BJ (cell line): ENCODE measurements at regions not wholly inside any gene's neighbourhood (a gene's known extent, or its start where the extent isn't known, plus 50 kb on each side); places are given as distances from the start of the nearest gene placed in this dataset.

Source experiments
- CTCF ChIA-PET: fragments of 350-600 bp; formaldehyde crosslinking; extraction: SDS; loops from one replicate; lab custom pipeline; 2021; ENCODE audit warnings: antibody characterized with exemption, inconsistent platforms; lab: Yijun Ruan, JAX
- POLR2A ChIA-PET: fragments of 300-600 bp; sonication (Branson Sonifier 250); formaldehyde crosslinking; extraction: SDS; loops from one replicate; lab custom pipeline; 2021; ENCODE audit warnings: antibody characterized with exemption; lab: Charles Lee
- DNase-seq: peaks from one replicate; pipeline ENCODE4 v3.0.0-alpha.2; 2011; ENCODE audit warnings: low read depth
- H3K27me3 ChIP-seq: 2 replicates; pipeline ENCODE4 v1.6.0; 2011; ENCODE audit warnings: low read length; ENCODE audit not compliant: control insufficient read depth, insufficient read depth
- H3K36me3 ChIP-seq: 2 replicates; pipeline ENCODE4 v1.5.1; 2011; ENCODE audit warnings: low read length; ENCODE audit not compliant: control insufficient read depth, insufficient read depth
- H3K4me3 ChIP-seq: 2 replicates; pipeline ENCODE4 v1.5.1; 2011; ENCODE audit warnings: low read depth, mild to moderate bottlenecking, control low read depth, low read length
- CTCF ChIP-seq: IDR thresholded peaks from 2 replicates; pipeline ENCODE4 v1.5.1; 2011; ENCODE audit warnings: low read depth, mild to moderate bottlenecking, control low read depth, inconsistent platforms, low read length, moderate library complexity; ENCODE audit not compliant: insufficient read depth

DNA sequence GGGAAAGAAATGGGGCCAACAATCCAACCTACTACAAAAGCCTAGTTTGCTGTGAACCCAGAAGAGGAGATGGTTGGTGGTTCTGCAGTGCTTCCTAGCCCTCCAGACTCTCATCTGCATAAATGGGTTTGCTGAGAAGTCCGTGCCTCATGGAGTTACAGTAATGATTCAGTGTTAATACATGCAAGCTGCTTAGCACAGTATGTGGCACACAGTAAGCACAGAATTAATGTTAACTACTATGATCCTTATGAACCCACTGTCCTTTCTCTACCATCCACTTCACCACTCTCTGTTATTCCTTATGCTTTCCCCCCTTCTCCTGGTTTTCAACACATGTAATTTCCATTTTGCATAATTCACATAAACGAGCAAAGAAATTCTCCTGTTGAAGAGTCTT, 100.0 kb downstream of the ACTBL2 start:
- ChIA-PET CTCF (interaction anchor here (1.1 to 1.5 kb wide), 3 partner anchors 13 to 117 kb away, joined by 3 to 6 read pairs (median 4); no protein-coding TSS in a partner anchor), POLR2A (no interaction called here)
- Histone ChIP-seq H3K27me3 (no peaks in the 10 kb centered on the region), H3K4me3 (no peak overlapping the region), H3K36me3 (no peaks in the 10 kb centered on the region)
- DNase-seq: no peak
- TF ChIP-seq CTCF: no peak

DNA sequence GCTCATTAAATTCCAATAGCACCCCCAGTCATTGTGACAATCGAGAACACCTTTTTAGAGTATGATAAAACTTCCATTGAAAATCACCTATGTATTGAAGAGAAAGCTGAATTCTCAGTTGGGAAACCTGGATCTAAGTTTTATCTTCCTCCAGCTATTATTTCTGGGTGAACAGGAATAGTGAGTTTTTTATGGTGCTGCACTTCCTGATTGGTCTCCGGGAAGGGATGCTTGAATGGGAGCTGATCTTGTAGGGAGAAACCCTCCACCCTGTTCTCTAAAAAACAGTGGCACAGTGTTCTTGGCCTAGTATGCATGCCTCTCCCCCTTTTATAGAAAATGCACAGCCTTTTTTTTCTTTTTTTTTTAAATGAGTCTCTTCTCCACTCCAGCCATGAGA, 112.2 kb downstream of the ACTBL2 start:
- TF ChIP-seq CTCF: no peak
- no peaks in the 10 kb centered on the region for H3K36me3 ChIP-seq
- CTCF ChIA-PET: interaction anchor here (0.7 to 1.3 kb wide), 2 partner anchors 13 to 76 kb away, joined by 3 read pairs; no protein-coding TSS in a partner anchor
- DNase-seq: no peak
- no peak overlapping the region for H3K4me3 ChIP-seq
- no peaks in the 10 kb centered on the region for H3K27me3 ChIP-seq
- POLR2A ChIA-PET: no interaction called here

DNA sequence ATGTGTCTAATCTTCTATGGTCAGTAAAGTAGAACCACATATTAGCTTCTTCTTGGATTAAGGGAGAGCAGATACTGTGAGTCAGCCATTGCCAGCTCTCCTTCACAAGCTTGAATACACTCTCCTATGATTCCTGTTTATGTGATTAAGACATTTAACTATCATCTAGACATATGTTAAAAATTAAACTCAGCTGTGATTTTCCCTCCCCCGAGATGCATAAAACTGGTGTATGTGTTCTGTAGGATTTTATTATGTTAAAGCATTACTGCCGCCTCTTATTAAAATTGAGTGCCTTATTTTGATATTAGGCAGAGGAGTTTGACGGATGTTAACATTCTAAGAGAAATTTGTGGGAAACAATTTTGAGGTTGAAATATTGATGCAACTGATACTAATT, 114.6 kb downstream of the ACTBL2 start:
- H3K27me3 ChIP-seq: no peaks in the 10 kb centered on the region
- no peak for TF ChIP-seq CTCF
- H3K36me3 ChIP-seq: no peaks in the 10 kb centered on the region
- no peak overlapping the region for H3K4me3 ChIP-seq
- DNase-seq: no peak
- POLR2A ChIA-PET: no interaction called here
- CTCF ChIA-PET: interaction anchor here (0.7 kb wide), 1 partner anchor 70 kb away, joined by 3 read pairs; no protein-coding TSS in a partner anchor

GRCh38 chr5:57366744-57367143, 115.9 kb downstream of the ACTBL2 start:
- Histone ChIP-seq H3K27me3 (no peaks in the 10 kb centered on the region), H3K4me3 (no peak overlapping the region), H3K36me3 (no peaks in the 10 kb centered on the region)
- no peak for TF ChIP-seq CTCF
- CTCF ChIA-PET: no interaction called here
- DNase-seq: no peak
- POLR2A ChIA-PET: no interaction called here

DNA sequence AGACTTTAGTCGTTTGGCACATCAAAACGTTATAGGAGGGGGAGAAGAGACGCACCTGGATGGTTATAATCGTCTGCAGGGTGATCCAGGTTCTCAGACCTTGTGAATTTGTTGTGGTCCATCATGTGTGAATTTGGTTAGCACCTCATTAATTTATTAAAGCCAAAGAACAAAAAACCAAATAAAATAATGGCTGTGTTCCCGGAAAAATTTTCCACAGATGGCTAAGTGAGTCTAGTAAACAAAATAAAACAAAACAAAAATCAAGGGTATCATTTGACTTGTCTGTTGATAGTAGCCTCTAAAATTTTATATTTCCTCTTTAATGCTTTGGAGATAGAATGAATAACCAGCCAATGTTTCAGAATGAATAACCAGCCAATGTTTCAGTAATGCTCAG, 119.7 kb downstream of the ACTBL2 start:
- CTCF ChIA-PET: no interaction called here
- no peak for DNase-seq
- Histone ChIP-seq H3K36me3 (no peaks in the 10 kb centered on the region), H3K27me3 (no peaks in the 10 kb centered on the region; the same call in none of the 2 replicates), H3K4me3 (no peak overlapping the region)
- no peak for TF ChIP-seq CTCF
- POLR2A ChIA-PET: no interaction called here
